ENCODE measurements at regions not wholly inside any gene's neighbourhood (a gene's known extent, or its start where the extent isn't known, plus 50 kb on each side); places are given as distances from the start of the nearest gene placed in this dataset.
"Not testable (repeated sequence)": the region's sequence is repeated elsewhere in the genome, so short reads cannot be mapped to it uniquely, and the experiment has no call there.

- DNase-seq: no peak
Measured at GRCh38 chr5:72760259-72760658, 56.2 kb upstream of the TNPO1 start.

GRCh38 chr5:72752909-72753308 lies 63.6 kb upstream of the TNPO1 start:
- DNase-seq: no peak

- DNase-seq: no peak
Measured at GRCh38 chr5:72749362-72749997, 67.0 kb upstream of the TNPO1 start.

GRCh38 chr5:72747826-72748225 lies 68.6 kb upstream of the TNPO1 start:
- no peak for DNase-seq

GRCh38 chr5:72746736-72747135 lies 69.7 kb upstream of the TNPO1 start:
- peak; percentile 11 for DNase-seq

GRCh38 chr5:72744136-72744535 lies 72.3 kb upstream of the TNPO1 start:
- DNase-seq: no peak

GRCh38 chr5:72741805-72742204 lies 74.7 kb upstream of the TNPO1 start:
- no peak for DNase-seq

- no peak for DNase-seq
Measured at GRCh38 chr5:72733810-72734209, 82.7 kb upstream of the TNPO1 start.

- DNase-seq: no peak
Measured at GRCh38 chr5:72723581-72723980, 92.9 kb upstream of the TNPO1 start.

GRCh38 chr5:72722792-72723452 lies 93.5 kb upstream of the TNPO1 start:
- no peak for DNase-seq

GRCh38 chr5:72721844-72722243 lies 94.6 kb upstream of the TNPO1 start:
- DNase-seq: no peak

- no peak for DNase-seq
Measured at GRCh38 chr5:72720205-72720604, 96.3 kb upstream of the TNPO1 start.

- DNase-seq: no peak
Measured at GRCh38 chr5:72711351-72711750, 105.1 kb upstream of the TNPO1 start.

GRCh38 chr5:72709341-72709740 lies 107.1 kb upstream of the TNPO1 start:
- no peak for DNase-seq

- DNase-seq: no peak
Measured at GRCh38 chr5:72705178-72705577, 111.3 kb upstream of the TNPO1 start.

- no peak for DNase-seq
Measured at GRCh38 chr5:72703876-72704275, 112.6 kb upstream of the TNPO1 start.

- no peak for DNase-seq
Measured at GRCh38 chr5:72702881-72703434, 113.5 kb upstream of the TNPO1 start.

- DNase-seq: not testable (repeated sequence)
Measured at GRCh38 chr5:72702105-72702504, 114.4 kb upstream of the TNPO1 start.

GRCh38 chr5:72698481-72698880 lies 118.0 kb upstream of the TNPO1 start:
- no peak for DNase-seq

- no peak for DNase-seq
Measured at GRCh38 chr5:72697622-72698021, 118.8 kb upstream of the TNPO1 start.

- no peak for DNase-seq
Measured at GRCh38 chr5:72695659-72696058, 120.8 kb upstream of the TNPO1 start.

GRCh38 chr5:72694856-72695255 lies 121.6 kb upstream of the TNPO1 start:
- no peak for DNase-seq

GRCh38 chr5:72693546-72694205 lies 122.8 kb upstream of the TNPO1 start:
- DNase-seq: no peak
